Stomach (tissue), 8 donors: ENCODE measurements at regions not wholly inside any gene's neighbourhood (a gene's known extent, or its start where the extent isn't known, plus 50 kb on each side); places are given as distances from the start of the nearest gene placed in this dataset.

Source experiments
- DNase-seq, 2 donors: peaks; one replicate each; pipeline versions ENCODE4 v3.0.0 to v3.0.0-alpha.2; 2013 to 2019
- H3K27ac ChIP-seq, 5 donors: fragments of 200-600 bp in 4 of 5; sonication (generic) in 4 of 5; one replicate each; pipeline ENCODE4 v1.5.1; 2013 to 2019; ENCODE audit warnings: mild to moderate bottlenecking in 1 of 5, moderate library complexity in 1 of 5
- H3K27me3 ChIP-seq, 3 donors: fragments of 200-600 bp; sonication (generic); one replicate each; pipeline ENCODE4 v1.5.1; 2017 to 2019; ENCODE audit warnings: mixed run types in 1 of 3
- H3K36me3 ChIP-seq, 4 donors: fragments of 200-600 bp; sonication (generic); 1 replicate in 3 of 4; 2 replicates in 1 of 4; pipeline ENCODE4 v1.5.1; 2016 to 2019
- H3K4me1 ChIP-seq, 4 donors: fragments of 200-600 bp; sonication (generic); one replicate each; pipeline ENCODE4 v1.5.1; 2016 to 2019
- H3K4me3 ChIP-seq, 4 donors: fragments of 200-600 bp; sonication (generic) in 3 of 4; one replicate each; pipeline ENCODE4 v1.5.1; 2016 to 2019; ENCODE audit warnings: mild to moderate bottlenecking in 1 of 4
- H3K9me3 ChIP-seq, 4 donors: fragments of 200-600 bp; sonication (generic); one replicate each; pipeline ENCODE4 v1.5.1; 2016 to 2019
- EP300 ChIP-seq: sonication (generic); formaldehyde crosslinking; IDR thresholded peaks from one replicate; pipeline ENCODE4 v1.6.1; 2017; ENCODE audit warnings: antibody characterized with exemption
- POLR2A ChIP-seq, 4 donors: fragments of 450-650 bp; IDR thresholded peaks; one replicate each; pipeline ENCODE4 v1.6.1; 2016; ENCODE audit warnings: antibody characterized with exemption in 4 of 4, control low read depth in 2 of 4, mild to moderate bottlenecking in 1 of 4, moderate library complexity in 1 of 4
- POLR2AphosphoS5 ChIP-seq, 3 donors: sonication (generic); formaldehyde crosslinking; IDR thresholded peaks; one replicate each; pipeline ENCODE4 v1.6.1; 2016; ENCODE audit warnings: antibody characterized with exemption in 3 of 3
- WGBS, 5 donors: extraction: QIAGEN DNeasy Blood & Tissue Kit in 3 of 5; methylation state at CpG; one replicate each; pipeline versions ENCODE4 v1.1.5 to v1.1.7; 2013 to 2018; 5-methylcytosine and 5-hydroxymethylcytosine counted together
- intact Hi-C: fragments of 100-400 bp; cut with DNase I; formaldehyde crosslinking; loops from one replicate; pipeline ENCODE4 v1.15.1; 2023; ENCODE audit warnings: low total_unique reads
- TF ChIP-seq, protein P1 (sequence below), 7 experiments: fragments of 450-650 bp in 4 of 7; fragments of 200-600 bp in 3 of 7; sonication (generic) in 3 of 7; IDR thresholded peaks; one replicate each; pipeline ENCODE4 v1.5.1; 2016 to 2019; ENCODE audit warnings: antibody characterized with exemption in 7 of 7, control low read depth in 2 of 7, mild to moderate bottlenecking in 1 of 7
- donor health status: healthy with polysubstance abuse.
- donor health status: Bipolar disorder and iron deficiency.
- donor health status: healthy.

GRCh38 chr13:30079501-30079900, 227.8 kb downstream of the KATNAL1 start:
- DNase-seq: no peak
- Histone ChIP-seq H3K9me3 (no peaks in the 10 kb centered on the region), H3K4me3 (no peak overlapping the region), H3K27me3 (no peaks in the 10 kb centered on the region), H3K27ac (no peak overlapping the region), H3K4me1 (peaks cover 0 to 8% (median 0%) of the 10 kb centered on the region in 4 donors), H3K36me3 (no peaks in the 10 kb centered on the region)
- 83 to 93% (median 88%) methylated on average over 8 to 9 of the region's 9 CpGs for WGBS, 5 donors
- TF ChIP-seq, protein P1, sequence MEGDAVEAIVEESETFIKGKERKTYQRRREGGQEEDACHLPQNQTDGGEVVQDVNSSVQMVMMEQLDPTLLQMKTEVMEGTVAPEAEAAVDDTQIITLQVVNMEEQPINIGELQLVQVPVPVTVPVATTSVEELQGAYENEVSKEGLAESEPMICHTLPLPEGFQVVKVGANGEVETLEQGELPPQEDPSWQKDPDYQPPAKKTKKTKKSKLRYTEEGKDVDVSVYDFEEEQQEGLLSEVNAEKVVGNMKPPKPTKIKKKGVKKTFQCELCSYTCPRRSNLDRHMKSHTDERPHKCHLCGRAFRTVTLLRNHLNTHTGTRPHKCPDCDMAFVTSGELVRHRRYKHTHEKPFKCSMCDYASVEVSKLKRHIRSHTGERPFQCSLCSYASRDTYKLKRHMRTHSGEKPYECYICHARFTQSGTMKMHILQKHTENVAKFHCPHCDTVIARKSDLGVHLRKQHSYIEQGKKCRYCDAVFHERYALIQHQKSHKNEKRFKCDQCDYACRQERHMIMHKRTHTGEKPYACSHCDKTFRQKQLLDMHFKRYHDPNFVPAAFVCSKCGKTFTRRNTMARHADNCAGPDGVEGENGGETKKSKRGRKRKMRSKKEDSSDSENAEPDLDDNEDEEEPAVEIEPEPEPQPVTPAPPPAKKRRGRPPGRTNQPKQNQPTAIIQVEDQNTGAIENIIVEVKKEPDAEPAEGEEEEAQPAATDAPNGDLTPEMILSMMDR (IDR thresholded peaks at IDR 0.05): no peak
- TF ChIP-seq POLR2AphosphoS5 (IDR thresholded peaks at IDR 0.05) (no peak), EP300 (no peak), POLR2A (IDR thresholded peaks at IDR 0.05) (no peak)
- intact Hi-C loops: no loop called here

DNA sequence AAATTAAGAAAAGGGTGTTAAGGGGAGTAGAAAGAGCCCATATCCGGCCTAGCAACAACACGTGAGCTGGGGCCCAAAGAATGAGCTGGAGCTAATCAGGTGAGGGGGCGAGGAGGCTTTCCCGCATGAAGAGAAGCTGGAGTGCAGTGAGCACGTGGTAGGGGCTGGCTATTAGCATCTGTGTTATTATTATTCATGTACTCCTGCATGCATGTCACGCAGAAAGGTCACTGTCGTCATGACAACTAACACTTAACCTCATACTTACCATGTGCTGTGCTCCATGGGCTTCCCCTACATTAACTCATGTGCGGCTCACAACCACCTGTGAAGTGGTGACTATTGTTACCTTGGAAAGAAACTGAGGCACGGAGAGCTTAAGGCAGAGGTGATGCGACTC, 227.6 kb upstream of the UBL3 start:
- no peak overlapping the region for H3K27ac ChIP-seq
- peaks cover 0 to 8% (median 3%) of the 10 kb centered on the region in 4 donors for H3K4me1 ChIP-seq
- intact Hi-C loops: no loop called here
- H3K36me3 ChIP-seq: no peaks in the 10 kb centered on the region
- H3K9me3 ChIP-seq: no peaks in the 10 kb centered on the region
- H3K27me3 ChIP-seq: no peaks in the 10 kb centered on the region
- 83 to 92% (median 84%) methylated on average over 10 of the region's 10 CpGs for WGBS, 5 donors
- no peak for DNase-seq
- TF ChIP-seq POLR2AphosphoS5 (IDR thresholded peaks at IDR 0.05) (no peak), POLR2A (IDR thresholded peaks at IDR 0.05) (no peak), EP300 (no peak)
- TF ChIP-seq, protein P1 (IDR thresholded peaks at IDR 0.05): no peak
- H3K4me3 ChIP-seq: no peak overlapping the region

GRCh38 chr13:30077240-30077735, 226.9 kb upstream of the UBL3 start:
- H3K4me1 ChIP-seq: peaks cover 0 to 8% (median 4%) of the 10 kb centered on the region in 4 donors
- no peaks in the 10 kb centered on the region for H3K36me3 ChIP-seq
- H3K4me3 ChIP-seq: no peak overlapping the region
- H3K27ac ChIP-seq: no peak overlapping the region
- no peak for DNase-seq
- H3K27me3 ChIP-seq: no peaks in the 10 kb centered on the region
- TF ChIP-seq POLR2A (IDR thresholded peaks at IDR 0.05) (no peak), POLR2AphosphoS5 (IDR thresholded peaks at IDR 0.05) (no peak), EP300 (no peak)
- TF ChIP-seq, protein P1 (IDR thresholded peaks at IDR 0.05): no peak
- WGBS, 5 donors: 58 to 74% (median 71%) methylated on average over 4 of the region's 4 CpGs
- intact Hi-C loops: no loop called here
- no peaks in the 10 kb centered on the region for H3K9me3 ChIP-seq

DNA sequence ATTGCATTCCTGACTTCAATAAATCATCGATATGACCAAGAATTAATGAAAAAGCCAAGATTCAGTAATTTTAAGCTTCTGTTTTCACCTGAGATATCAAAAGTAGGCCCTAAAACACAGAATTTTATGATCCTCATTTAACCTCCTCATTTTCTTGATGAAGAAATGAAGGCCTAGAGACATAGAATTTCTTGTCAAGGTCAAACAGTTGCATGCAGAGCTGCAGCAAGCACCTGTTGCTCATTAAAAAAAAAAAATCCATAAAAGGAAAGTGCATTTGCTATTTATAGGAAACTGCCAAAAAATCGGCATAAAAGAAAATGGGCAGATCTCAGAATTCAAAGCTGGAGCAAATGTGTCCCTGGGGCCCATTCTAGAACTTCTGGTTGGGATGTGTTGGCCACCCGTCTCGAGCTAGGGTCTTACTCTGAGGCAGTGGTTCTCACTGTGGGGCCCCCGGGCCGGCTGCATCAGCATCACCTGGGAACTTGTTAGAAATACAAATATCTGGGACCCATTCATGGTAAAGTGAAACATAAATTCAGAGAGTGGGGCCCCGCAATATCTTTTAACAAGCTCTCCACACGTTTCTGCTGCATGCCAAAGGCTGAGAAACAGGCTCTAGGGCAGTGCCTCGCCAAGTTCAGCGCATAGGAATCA, 224.7 kb upstream of the UBL3 start:
- H3K4me3 ChIP-seq: no peak overlapping the region
- no peak overlapping the region for H3K27ac ChIP-seq
- intact Hi-C loops: no loop called here
- peaks cover 0 to 15% (median 6%) of the 10 kb centered on the region in 4 donors for H3K4me1 ChIP-seq
- no peak for DNase-seq
- 85 to 95% (median 92%) methylated on average over 10 of the region's 10 CpGs for WGBS, 5 donors
- no peak for TF ChIP-seq POLR2AphosphoS5 (IDR thresholded peaks at IDR 0.05)
- H3K36me3 ChIP-seq: no peaks in the 10 kb centered on the region
- no peaks in the 10 kb centered on the region for H3K9me3 ChIP-seq
- no peaks in the 10 kb centered on the region for H3K27me3 ChIP-seq

GRCh38 chr13:30074431-30074830, 224.0 kb upstream of the UBL3 start:
- TF ChIP-seq POLR2A (IDR thresholded peaks at IDR 0.05): no peak
- TF ChIP-seq, protein P1 (IDR thresholded peaks at IDR 0.05): no peak
- TF ChIP-seq POLR2AphosphoS5 (IDR thresholded peaks at IDR 0.05): no peak
- no peak for TF ChIP-seq EP300
- no peak for DNase-seq
- Histone ChIP-seq H3K27ac (peak overlapping the region in 1 of 5 donors; percentile 88), H3K36me3 (no peaks in the 10 kb centered on the region), H3K9me3 (no peaks in the 10 kb centered on the region), H3K4me1 (peaks cover 0 to 20% (median 11%) of the 10 kb centered on the region in 4 donors), H3K4me3 (no peak overlapping the region), H3K27me3 (no peaks in the 10 kb centered on the region)
- 77 to 86% (median 81%) methylated on average over 3 of the region's 3 CpGs for WGBS, 5 donors
- intact Hi-C loops: no loop called here
